Prostate gland (tissue), 2 donors: ENCODE measurements at regions not wholly inside any gene's neighbourhood (a gene's known extent, or its start where the extent isn't known, plus 50 kb on each side); places are given as distances from the start of the nearest gene placed in this dataset.

Source experiments
- POLR2A ChIP-seq: fragments of 450-650 bp; IDR thresholded peaks from one replicate; pipeline ENCODE4 v1.6.1; 2016; ENCODE audit warnings: antibody characterized with exemption, mild to moderate bottlenecking
- POLR2AphosphoS5 ChIP-seq: sonication (generic); formaldehyde crosslinking; IDR thresholded peaks from one replicate; pipeline ENCODE4 v1.6.1; 2017; ENCODE audit warnings: antibody characterized with exemption
- TF ChIP-seq, protein P1 (sequence below), 4 experiments: fragments of 200-600 bp in 2 of 4; fragments of 450-650 bp in 2 of 4; sonication (generic) in 2 of 4; IDR thresholded peaks; 1 replicate in 3 of 4; 2 replicates in 1 of 4; pipeline ENCODE4 v1.5.1; 2016 to 2019; ENCODE audit warnings: antibody characterized with exemption in 4 of 4, mild to moderate bottlenecking in 2 of 4, moderate library complexity in 2 of 4

DNA sequence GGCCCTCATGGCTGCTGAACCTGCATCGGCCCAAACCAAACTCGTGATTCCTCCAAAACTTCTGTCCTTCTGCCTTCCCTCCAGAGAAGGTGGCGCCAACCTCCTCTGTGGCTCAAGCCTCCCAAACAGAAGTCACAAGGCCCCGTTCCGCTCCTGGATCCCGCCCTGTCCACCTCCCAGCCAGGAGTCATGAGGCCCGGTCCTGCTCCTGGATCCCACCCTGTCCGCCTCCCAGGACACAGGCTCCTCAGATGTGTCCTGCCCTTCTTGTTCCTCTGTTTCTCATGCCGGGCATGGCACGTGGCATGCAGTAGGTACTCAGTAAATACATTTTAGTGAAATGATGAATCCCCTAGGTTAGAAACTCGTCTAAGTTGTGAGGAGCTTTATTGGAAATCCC lies 94.2 kb upstream of the SFSWAP start:
- TF ChIP-seq, protein P1, sequence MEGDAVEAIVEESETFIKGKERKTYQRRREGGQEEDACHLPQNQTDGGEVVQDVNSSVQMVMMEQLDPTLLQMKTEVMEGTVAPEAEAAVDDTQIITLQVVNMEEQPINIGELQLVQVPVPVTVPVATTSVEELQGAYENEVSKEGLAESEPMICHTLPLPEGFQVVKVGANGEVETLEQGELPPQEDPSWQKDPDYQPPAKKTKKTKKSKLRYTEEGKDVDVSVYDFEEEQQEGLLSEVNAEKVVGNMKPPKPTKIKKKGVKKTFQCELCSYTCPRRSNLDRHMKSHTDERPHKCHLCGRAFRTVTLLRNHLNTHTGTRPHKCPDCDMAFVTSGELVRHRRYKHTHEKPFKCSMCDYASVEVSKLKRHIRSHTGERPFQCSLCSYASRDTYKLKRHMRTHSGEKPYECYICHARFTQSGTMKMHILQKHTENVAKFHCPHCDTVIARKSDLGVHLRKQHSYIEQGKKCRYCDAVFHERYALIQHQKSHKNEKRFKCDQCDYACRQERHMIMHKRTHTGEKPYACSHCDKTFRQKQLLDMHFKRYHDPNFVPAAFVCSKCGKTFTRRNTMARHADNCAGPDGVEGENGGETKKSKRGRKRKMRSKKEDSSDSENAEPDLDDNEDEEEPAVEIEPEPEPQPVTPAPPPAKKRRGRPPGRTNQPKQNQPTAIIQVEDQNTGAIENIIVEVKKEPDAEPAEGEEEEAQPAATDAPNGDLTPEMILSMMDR (IDR thresholded peaks at IDR 0.05): no peak
- TF ChIP-seq POLR2A (no peak), POLR2AphosphoS5 (no peak)
